Immature natural killer cell (primary cell): ENCODE measurements at regions not wholly inside any gene's neighbourhood (a gene's known extent, or its start where the extent isn't known, plus 50 kb on each side); places are given as distances from the start of the nearest gene placed in this dataset.
"Not testable (repeated sequence)": the region's sequence is repeated elsewhere in the genome, so short reads cannot be mapped to it uniquely, and the experiment has no call there.

Experiments
- DNase-seq, 3 donors: peaks; one replicate each; pipeline ENCODE4 v3.0.0; 2022; ENCODE audit warnings: mixed read lengths in 1 of 3
- H3K27ac Mint-ChIP-seq, 6 donors: one replicate each; pipeline ENCODE4 v1.8.0; 2020; ENCODE audit warnings: mixed read lengths in 6 of 6, mild to moderate bottlenecking in 5 of 6, inconsistent platforms in 4 of 6, moderate library complexity in 3 of 6
- H3K27me3 Mint-ChIP-seq, 3 donors: one replicate each; pipeline ENCODE4 v1.8.0; 2020 to 2021; ENCODE audit warnings: low read depth in 3 of 3, mild to moderate bottlenecking in 3 of 3, mixed read lengths in 3 of 3, moderate library complexity in 3 of 3, inconsistent platforms in 1 of 3
- H3K36me3 Mint-ChIP-seq, 3 donors: one replicate each; pipeline ENCODE4 v1.8.0; 2020; ENCODE audit warnings: mixed read lengths in 3 of 3, inconsistent platforms in 2 of 3, mild to moderate bottlenecking in 2 of 3
- H3K4me1 Mint-ChIP-seq, 2 donors: one replicate each; pipeline ENCODE4 v1.8.0; 2020; ENCODE audit warnings: inconsistent platforms in 2 of 2, mild to moderate bottlenecking in 2 of 2, mixed read lengths in 2 of 2, moderate library complexity in 1 of 2
- H3K4me3 Mint-ChIP-seq, 5 donors: one replicate each; pipeline ENCODE4 v1.8.0; 2020; ENCODE audit warnings: mild to moderate bottlenecking in 5 of 5, mixed read lengths in 5 of 5, inconsistent platforms in 3 of 5, moderate library complexity in 3 of 5
- H3K9me3 Mint-ChIP-seq, 6 donors: one replicate each; pipeline ENCODE4 v1.8.0; 2020; ENCODE audit warnings: mild to moderate bottlenecking in 6 of 6, mixed read lengths in 6 of 6, inconsistent platforms in 4 of 6, moderate library complexity in 3 of 6

DNA sequence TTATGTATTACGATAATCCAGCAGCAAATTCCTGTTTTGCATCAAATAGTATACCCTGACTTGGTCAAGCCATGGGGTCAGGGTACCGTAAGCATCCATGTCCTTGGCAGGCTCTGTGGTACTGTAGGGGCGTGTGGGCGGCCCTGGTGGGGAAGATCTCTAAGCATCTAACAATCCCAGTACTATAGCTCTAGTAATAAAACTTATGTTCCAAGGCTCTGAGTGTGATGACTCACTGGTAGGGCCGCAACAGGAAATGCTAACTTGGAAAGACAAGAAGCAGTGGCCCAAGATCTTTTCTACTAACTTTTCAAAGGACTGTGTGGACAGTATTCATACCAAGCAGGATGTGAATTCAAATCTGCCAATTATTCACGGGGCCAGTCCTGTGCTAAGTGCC, 63.8 kb downstream of the CLEC18A start:
- H3K4me1 Mint-ChIP-seq, H3K9me3 Mint-ChIP-seq, H3K27me3 Mint-ChIP-seq, DNase-seq, H3K27ac Mint-ChIP-seq, H3K4me3 Mint-ChIP-seq: not testable (repeated sequence)
- H3K36me3 Mint-ChIP-seq = peaks cover 6 to 29% (median 19%) of the 10 kb centered on the region in 3 donors

DNA sequence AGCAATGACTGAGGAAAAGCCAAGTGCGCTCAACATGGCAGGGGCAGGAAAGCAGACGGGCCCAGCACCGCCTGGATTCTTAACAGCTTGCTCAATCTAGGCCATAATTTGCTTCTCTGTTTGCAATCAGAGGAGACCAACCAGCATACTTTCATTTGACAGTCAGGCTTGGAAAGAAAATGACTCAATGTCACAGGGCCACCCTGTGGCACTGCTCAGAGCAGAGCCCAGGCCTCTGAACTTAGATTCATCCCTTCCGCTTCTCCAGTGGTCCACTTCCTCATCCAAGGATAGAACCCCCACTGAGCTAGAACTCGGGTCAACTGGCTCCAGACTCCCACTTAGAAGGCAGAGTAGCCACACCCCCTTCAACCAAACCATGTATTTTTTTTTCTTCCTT, 65.6 kb downstream of the CLEC18A start:
- H3K27ac Mint-ChIP-seq, H3K27me3 Mint-ChIP-seq, DNase-seq, H3K4me3 Mint-ChIP-seq, H3K4me1 Mint-ChIP-seq, H3K9me3 Mint-ChIP-seq: not testable (repeated sequence)
- H3K36me3 Mint-ChIP-seq = peaks cover 13 to 39% (median 19%) of the 10 kb centered on the region in 3 donors

DNA sequence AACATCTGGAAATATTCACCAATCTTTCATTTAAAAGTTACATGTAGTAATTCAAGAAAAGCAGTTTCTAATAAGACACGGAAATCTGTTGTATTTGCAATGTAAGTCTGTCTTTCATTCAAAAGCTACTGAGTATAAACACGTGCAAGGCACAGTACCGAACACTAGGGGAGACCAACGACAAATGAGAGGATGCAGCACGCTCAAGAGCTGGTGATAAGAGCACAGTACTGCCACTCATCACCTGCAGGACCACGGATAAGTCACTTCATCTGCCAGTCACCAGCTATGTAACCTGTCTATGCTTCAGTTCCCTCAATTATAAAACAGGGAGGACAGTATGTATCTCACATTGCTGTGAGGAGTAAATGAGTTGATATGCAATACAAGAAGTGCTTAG, 67.1 kb downstream of the CLEC18A start:
- no peak overlapping the region for H3K4me3 Mint-ChIP-seq
- H3K27me3 Mint-ChIP-seq = peaks cover 2 to 4% (median 3%) of the 10 kb centered on the region in 3 donors
- H3K36me3 Mint-ChIP-seq = peaks cover 14 to 35% (median 15%) of the 10 kb centered on the region in 3 donors
- DNase-seq = peak; percentile 24 to 45 (median 31)
- no peaks in the 10 kb centered on the region for H3K9me3 Mint-ChIP-seq
- no peaks in the 10 kb centered on the region for H3K4me1 Mint-ChIP-seq
- peak overlapping the region in 4 of 6 donors; percentile 24 to 64 (median 41) for H3K27ac Mint-ChIP-seq

DNA sequence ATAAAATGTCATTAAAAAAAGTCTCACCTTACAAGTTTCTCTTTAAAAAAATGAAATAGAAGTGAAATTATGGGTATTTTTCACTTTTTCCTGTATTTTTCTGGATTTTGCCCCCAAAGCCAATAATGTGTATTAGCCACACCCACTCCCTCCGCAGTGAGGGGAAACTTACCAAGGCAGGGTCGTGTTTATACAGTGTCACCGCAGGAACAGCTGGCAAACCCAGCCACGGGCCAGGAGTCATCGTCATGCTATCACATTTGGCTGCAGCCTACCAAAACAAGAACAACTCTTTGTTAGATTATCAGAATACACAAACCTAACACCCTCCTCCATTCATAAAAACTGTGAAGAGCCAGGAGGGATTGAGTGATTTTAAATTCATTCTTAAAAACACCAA, 72.1 kb downstream of the CLEC18A start:
- H3K4me1 Mint-ChIP-seq = peaks cover 10 to 15% of the 10 kb centered on the region in 2 donors
- not testable (repeated sequence) for DNase-seq, H3K4me3 Mint-ChIP-seq, H3K27me3 Mint-ChIP-seq, H3K9me3 Mint-ChIP-seq
- H3K27ac Mint-ChIP-seq = peak overlapping the region in 3 of 6 donors; percentile 67 to 78 (median 76)
- peaks cover 5 to 25% (median 13%) of the 10 kb centered on the region in 3 donors for H3K36me3 Mint-ChIP-seq

DNA sequence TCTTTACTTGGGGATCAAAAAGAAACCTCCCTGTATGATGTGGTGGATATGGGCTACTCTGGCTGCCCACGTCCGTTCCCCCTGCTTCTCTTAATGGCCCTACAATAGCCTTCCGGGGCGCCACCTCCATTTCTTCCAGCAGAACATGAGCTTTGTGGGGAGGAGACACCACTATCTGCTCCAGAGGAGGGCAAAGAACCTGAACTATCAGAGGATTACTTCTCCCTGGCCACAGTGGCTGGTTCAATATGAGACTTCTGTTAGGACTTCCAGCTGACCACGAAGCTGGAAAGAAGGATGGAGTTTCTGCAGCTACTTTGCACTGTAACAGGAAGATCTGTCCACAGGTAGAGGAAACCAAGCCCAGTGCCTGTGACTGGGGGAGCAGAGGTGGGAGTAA, 72.8 kb downstream of the CLEC18A start:
- peaks cover 4 to 24% (median 13%) of the 10 kb centered on the region in 3 donors for H3K36me3 Mint-ChIP-seq
- H3K27ac Mint-ChIP-seq = peak overlapping the region in 4 of 6 donors; percentile 13 to 67 (median 53)

DNA sequence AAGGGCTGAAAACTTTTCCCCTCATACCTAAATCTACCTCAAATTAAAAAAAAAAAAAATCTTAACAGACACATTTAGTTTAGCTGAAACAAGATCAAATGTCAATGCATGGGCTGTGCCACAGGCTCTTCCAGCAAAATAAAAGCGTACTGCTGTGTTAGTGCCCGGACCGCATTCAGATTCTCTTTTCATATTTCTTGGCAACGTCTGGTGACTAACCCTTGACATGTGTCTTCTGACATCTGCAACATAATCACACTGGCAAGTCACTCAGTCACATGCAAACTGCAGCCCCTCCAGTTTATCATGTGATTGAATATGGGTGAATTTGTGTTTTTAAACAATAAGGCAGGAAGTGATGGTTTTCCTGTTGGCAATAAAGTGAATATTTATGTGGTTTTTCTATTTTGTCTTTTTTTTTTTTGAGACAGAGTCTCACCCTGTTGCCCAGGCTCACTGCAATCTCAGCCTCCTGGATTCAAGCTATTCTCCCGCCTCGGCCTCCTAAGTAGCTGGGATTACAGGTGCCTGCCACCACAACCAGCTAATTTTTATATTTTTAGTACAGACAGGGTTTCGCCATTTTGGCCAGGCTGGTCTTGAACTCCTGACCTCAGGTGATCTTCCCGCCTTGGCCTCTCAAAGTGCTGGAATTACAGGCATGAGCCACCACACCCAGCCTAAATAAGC, 75.2 kb downstream of the CLEC18A start:
- DNase-seq = peak; percentile 62 to 72 (median 66)
- H3K9me3 Mint-ChIP-seq, H3K27me3 Mint-ChIP-seq: not testable (repeated sequence)
- Mint-ChIP-seq H3K4me1 (peaks cover 10 to 15% of the 10 kb centered on the region in 2 donors), H3K27ac (peak overlapping the region; percentile 85 to 93 (median 91)), H3K4me3 (peak overlapping the region; percentile 52 to 70 (median 63)), H3K36me3 (peaks cover 10 to 25% (median 20%) of the 10 kb centered on the region in 3 donors)

More for the DNA sequence above, 72.8 kb downstream of the CLEC18A start:
- not testable (repeated sequence) for H3K4me3 Mint-ChIP-seq, H3K27me3 Mint-ChIP-seq, H3K9me3 Mint-ChIP-seq, DNase-seq
- peaks cover 10 to 15% of the 10 kb centered on the region in 2 donors for H3K4me1 Mint-ChIP-seq

DNA sequence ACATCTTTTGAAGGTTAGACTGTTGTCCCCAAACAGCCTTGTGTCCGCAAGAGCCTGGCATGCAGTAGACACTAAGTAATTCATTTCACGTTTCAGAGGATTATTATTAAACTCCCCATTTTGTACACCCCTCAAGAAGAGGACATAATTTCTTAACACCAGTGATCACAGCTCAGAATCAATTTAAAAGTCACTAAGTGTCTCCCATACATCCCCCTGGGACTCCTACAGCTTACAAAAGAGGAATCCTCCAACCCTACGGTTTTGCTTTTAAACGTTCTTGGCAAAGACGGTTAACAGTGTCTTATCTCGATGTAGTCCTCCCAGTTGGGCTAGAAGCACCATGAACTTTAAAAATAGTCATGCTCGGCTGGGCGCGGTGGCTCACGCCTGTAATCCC, 81.2 kb upstream of the PDPR start:
- not testable (repeated sequence) for H3K4me3 Mint-ChIP-seq, DNase-seq, H3K27me3 Mint-ChIP-seq, H3K9me3 Mint-ChIP-seq, H3K27ac Mint-ChIP-seq, H3K4me1 Mint-ChIP-seq
- peaks cover 11 to 22% (median 21%) of the 10 kb centered on the region in 3 donors for H3K36me3 Mint-ChIP-seq

DNA sequence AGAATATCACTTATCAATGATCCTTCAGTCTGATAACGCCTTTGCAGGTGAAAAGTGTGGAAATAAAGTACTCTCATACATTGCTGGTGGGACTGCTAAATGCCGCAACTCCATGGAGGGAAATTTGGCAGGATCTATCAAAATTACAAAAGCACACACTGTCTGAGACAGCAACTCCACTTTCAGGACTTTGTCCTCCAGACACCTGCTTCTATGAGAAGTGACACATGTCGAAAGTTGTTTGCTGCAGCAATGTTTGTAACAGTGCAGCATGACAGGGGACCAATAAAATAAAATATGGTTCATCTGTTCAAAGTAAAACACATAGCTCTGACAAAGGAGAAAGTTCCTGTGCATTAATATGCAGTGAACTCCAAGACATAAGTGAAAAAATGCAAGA, 76.2 kb upstream of the PDPR start:
- not testable (repeated sequence) for H3K4me1 Mint-ChIP-seq, H3K4me3 Mint-ChIP-seq, DNase-seq, H3K27me3 Mint-ChIP-seq, H3K27ac Mint-ChIP-seq, H3K9me3 Mint-ChIP-seq
- peaks cover 0 to 12% (median 9%) of the 10 kb centered on the region in 3 donors for H3K36me3 Mint-ChIP-seq

DNA sequence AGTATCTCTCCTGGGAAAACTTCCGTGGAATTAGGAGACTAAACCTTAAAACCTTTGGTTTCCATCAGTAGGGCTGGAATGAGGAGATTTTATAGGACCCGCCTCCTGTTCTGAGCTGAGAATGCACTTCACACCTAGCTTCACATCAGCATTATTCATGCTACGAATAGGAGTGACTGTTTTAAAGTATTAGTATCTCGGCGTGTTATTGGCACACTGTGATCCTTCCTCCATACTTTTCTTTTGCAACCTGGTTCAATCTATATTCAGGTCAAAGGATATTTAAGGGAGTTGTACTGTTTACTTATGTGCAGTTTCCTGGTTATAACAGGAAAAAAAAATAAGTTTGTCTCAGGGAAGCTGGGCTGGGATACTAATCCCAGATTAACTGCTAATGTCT, 73.6 kb upstream of the PDPR start:
- peaks cover 0 to 12% (median 0%) of the 10 kb centered on the region in 3 donors for H3K36me3 Mint-ChIP-seq
- not testable (repeated sequence) for H3K27ac Mint-ChIP-seq, H3K9me3 Mint-ChIP-seq, DNase-seq, H3K4me3 Mint-ChIP-seq, H3K4me1 Mint-ChIP-seq, H3K27me3 Mint-ChIP-seq

DNA sequence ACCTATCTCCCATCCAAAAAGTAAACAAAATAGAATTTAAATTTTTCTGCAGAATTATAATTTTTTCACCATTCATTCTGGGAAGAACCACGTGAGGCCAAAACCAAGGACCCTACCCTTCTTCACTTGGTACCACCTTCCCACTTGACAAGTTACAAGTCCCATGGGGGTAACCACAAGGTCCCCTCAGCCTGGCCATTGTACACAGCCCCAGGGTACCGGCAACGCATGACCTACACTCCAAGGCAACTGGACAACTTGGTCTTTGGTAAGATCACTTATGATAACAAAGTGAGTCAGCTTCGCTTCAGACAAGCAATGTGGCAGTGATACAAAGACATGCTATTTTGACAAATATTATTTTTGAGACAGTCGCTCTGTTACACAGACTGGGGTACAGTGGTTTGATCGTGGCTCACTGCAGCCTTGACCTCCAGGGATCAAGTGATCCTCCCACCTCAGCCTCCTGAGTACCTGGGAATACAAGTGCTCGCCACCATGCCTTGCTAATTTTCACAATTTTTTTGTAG, 70.5 kb upstream of the PDPR start:
- H3K9me3 Mint-ChIP-seq, H3K36me3 Mint-ChIP-seq, DNase-seq, H3K4me3 Mint-ChIP-seq, H3K27ac Mint-ChIP-seq, H3K4me1 Mint-ChIP-seq, H3K27me3 Mint-ChIP-seq: not testable (repeated sequence)

DNA sequence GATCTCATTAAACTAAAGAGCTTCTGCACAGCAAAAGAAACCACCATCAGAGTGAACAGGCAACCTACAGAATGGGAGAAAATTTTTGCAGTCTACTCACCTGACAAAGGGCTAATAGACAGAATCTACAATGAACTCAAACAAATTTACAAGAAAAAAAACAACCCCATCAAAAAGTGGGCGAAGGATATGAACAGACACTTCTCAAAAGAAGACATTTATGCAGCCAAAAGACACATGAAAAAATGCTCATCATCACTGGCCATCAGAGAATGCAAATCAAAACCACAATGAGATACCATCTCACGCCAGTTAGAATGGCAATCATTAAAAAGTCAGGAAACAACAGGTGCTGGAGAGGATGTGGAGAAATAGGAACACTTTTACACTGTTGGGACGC, 67.6 kb upstream of the PDPR start:
- H3K27ac Mint-ChIP-seq, H3K27me3 Mint-ChIP-seq, H3K4me1 Mint-ChIP-seq, H3K36me3 Mint-ChIP-seq, DNase-seq, H3K4me3 Mint-ChIP-seq, H3K9me3 Mint-ChIP-seq: not testable (repeated sequence)

DNA sequence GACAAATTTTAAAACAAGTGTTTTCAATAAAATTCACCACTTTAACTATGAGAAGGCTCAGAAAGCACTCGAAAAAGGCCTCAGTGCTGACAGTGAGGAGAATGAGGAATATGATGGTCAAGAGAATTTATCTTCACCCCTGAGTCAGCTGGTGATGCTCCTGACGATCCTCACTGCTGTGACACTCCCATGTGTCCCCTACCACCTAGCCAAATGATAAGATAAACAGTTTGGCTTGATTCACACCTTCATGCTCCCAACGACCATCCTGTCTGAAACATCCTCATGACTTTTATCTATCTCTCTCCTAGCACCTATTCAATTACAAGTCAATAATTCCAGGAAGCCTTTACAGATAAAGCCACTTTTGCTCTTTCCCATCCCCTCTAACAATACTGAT, 66.0 kb upstream of the PDPR start:
- not testable (repeated sequence) for DNase-seq, H3K27me3 Mint-ChIP-seq, H3K4me1 Mint-ChIP-seq, H3K4me3 Mint-ChIP-seq, H3K9me3 Mint-ChIP-seq, H3K27ac Mint-ChIP-seq, H3K36me3 Mint-ChIP-seq

DNA sequence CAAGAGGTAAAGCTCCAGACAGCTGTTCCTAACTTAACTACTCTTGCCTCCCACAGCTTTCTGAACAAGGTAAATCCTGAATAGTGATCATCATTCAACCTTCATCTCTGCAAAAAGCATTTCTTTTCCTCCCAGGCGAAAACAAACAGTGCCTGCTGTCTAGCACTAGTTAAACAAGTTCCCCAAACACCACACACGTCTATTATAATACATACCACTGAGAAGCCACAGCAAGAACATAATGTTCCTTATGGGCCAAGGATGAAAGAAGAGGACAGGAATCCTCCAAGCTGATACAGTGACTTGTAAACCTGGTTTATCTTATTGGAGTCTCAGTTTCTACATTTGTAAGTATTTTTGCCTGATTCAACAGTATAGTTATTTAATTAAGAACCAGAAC, 56.1 kb upstream of the PDPR start:
- not testable (repeated sequence) for H3K9me3 Mint-ChIP-seq, H3K27me3 Mint-ChIP-seq, H3K36me3 Mint-ChIP-seq, H3K27ac Mint-ChIP-seq, DNase-seq, H3K4me1 Mint-ChIP-seq, H3K4me3 Mint-ChIP-seq

DNA sequence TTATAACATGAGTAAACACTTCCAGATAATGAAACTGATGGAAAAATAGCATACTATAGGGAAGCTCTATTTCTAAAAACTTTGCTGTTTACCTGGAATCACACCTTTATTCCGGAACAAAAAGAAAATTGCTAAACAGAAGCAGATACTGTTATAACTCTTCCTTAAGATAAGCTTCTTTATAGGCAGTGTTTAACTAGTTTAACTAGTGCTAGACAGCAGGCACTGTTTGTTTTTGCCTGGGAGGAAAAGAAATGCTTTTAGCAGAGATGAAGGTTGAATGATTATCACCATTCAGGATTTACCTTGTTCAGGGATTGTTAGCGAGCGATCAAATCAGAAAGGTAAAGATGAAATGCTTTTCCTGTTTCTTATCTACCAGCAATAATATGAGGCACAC, 54.7 kb upstream of the PDPR start:
- H3K9me3 Mint-ChIP-seq, H3K27me3 Mint-ChIP-seq, H3K36me3 Mint-ChIP-seq, H3K27ac Mint-ChIP-seq, H3K4me3 Mint-ChIP-seq, DNase-seq: not testable (repeated sequence)
- H3K4me1 Mint-ChIP-seq = peaks cover 9 to 14% of the 10 kb centered on the region in 2 donors

DNA sequence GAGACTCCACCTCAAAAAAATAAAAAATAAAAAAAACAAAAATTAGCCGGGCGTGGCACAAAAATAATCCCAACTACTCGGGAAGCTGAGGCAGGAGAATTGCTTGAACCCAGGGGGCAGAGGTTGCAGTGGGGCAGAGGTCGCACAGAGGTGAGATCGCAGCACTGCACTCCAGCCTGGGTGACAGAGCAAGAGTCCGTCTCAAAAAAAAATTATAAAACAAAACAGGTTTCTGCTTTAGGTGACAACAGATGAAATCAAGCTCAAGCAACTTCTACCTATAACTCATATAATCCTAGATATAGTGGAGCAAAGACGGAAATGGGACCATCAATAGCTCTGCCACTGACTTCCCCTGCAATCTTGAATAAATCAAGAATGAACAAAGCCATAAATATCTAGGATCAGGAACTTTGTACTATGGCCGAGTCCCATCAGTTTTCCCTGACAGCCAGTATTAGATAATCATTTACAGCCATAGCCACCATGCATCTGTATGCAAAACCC, 53.6 kb upstream of the PDPR start:
- H3K9me3 Mint-ChIP-seq, H3K27ac Mint-ChIP-seq, H3K36me3 Mint-ChIP-seq, H3K27me3 Mint-ChIP-seq, H3K4me3 Mint-ChIP-seq, DNase-seq: not testable (repeated sequence)
- H3K4me1 Mint-ChIP-seq = peaks cover 11 to 19% of the 10 kb centered on the region in 2 donors
